HCT116 (cell line): ENCODE measurements at regions not wholly inside any gene's neighbourhood (a gene's known extent, or its start where the extent isn't known, plus 50 kb on each side); places are given as distances from the start of the nearest gene placed in this dataset.

Experiments used
- CEBPB ChIP-seq: IDR thresholded peaks from 2 replicates; pipeline ENCODE4 v1.6.1; 2012; ENCODE audit warnings: low read depth
- ELF1 ChIP-seq: IDR thresholded peaks from 2 replicates; pipeline ENCODE4 v1.6.1; 2012; ENCODE audit warnings: low read depth, borderline replicate concordance
- EZH2 ChIP-seq: fragments of 200-600 bp; sonication (generic); IDR thresholded peaks from 2 replicates; pipeline ENCODE4 v1.6.1; 2017; ENCODE audit warnings: antibody characterized with exemption, mixed run types
- EZH2phosphoT487 ChIP-seq: fragments of 200-600 bp; IDR thresholded peaks from 2 replicates; pipeline ENCODE4 v1.6.1; 2018; ENCODE audit warnings: antibody characterized with exemption, borderline replicate concordance
- FOSL1 ChIP-seq: IDR thresholded peaks from 2 replicates; pipeline ENCODE4 v1.6.1; 2012; ENCODE audit warnings: low read depth
- MAX ChIP-seq: IDR thresholded peaks from 2 replicates; pipeline ENCODE4 v1.6.1; 2012
- POLR2A ChIP-seq: IDR thresholded peaks from 2 replicates; pipeline ENCODE4 v1.7.0; 2011; ENCODE audit warnings: borderline replicate concordance; ENCODE audit not compliant: insufficient read depth, insufficient read length; ENCODE audit errors: extremely low read depth
- POLR2AphosphoS5 ChIP-seq: IDR thresholded peaks from 2 replicates; pipeline ENCODE4 v1.6.1; 2011; ENCODE audit warnings: mild to moderate bottlenecking, low read depth, low read length, moderate library complexity
- SP1 ChIP-seq: IDR thresholded peaks from 2 replicates; pipeline ENCODE4 v1.6.1; 2012; ENCODE audit warnings: low read depth
- YY1 ChIP-seq: IDR thresholded peaks from 2 replicates; pipeline ENCODE4 v1.6.1; 2011; ENCODE audit warnings: low read length, low read depth, moderate library complexity, mild to moderate bottlenecking; ENCODE audit not compliant: insufficient replicate concordance; ENCODE audit errors: extremely low read depth
- TF ChIP-seq, protein P1 (sequence below), 3 experiments: fragments of 200-600 bp in 1 of 3; sonication (generic) in 1 of 3; IDR thresholded peaks in 2 of 3; conservative IDR thresholded peaks in 1 of 3; 2 replicates each; pipeline ENCODE4 v1.5.1; 2012 to 2017; ENCODE audit warnings: low read depth in 2 of 3, low read length in 2 of 3, antibody characterized with exemption in 1 of 3, borderline replicate concordance in 1 of 3, control low read depth in 1 of 3, mild to moderate bottlenecking in 1 of 3, mixed read lengths in 1 of 3, mixed run types in 1 of 3, moderate library complexity in 1 of 3; ENCODE audit not compliant: insufficient read depth in 1 of 3

DNA sequence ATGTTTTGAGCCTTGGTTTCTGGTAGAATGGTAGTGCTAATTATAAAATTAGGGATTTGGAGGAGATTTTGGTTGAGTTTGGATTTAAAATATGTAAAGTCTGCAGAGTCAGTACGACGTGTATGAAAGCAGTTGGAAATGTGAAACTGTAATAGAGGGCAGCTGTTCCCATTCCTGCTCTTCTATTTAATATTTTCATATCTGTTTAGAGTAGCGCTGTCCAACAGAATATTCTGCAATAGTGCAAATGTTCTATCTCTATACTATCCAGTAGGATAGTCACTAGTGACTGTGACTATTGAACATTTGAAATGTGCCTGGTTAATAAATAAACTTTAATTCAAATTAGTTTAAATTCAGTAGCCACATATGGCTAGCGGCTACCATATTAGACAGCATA, 443.4 kb upstream of the SOX9 start:
- no peak for TF ChIP-seq CEBPB
- TF ChIP-seq, protein P1, sequence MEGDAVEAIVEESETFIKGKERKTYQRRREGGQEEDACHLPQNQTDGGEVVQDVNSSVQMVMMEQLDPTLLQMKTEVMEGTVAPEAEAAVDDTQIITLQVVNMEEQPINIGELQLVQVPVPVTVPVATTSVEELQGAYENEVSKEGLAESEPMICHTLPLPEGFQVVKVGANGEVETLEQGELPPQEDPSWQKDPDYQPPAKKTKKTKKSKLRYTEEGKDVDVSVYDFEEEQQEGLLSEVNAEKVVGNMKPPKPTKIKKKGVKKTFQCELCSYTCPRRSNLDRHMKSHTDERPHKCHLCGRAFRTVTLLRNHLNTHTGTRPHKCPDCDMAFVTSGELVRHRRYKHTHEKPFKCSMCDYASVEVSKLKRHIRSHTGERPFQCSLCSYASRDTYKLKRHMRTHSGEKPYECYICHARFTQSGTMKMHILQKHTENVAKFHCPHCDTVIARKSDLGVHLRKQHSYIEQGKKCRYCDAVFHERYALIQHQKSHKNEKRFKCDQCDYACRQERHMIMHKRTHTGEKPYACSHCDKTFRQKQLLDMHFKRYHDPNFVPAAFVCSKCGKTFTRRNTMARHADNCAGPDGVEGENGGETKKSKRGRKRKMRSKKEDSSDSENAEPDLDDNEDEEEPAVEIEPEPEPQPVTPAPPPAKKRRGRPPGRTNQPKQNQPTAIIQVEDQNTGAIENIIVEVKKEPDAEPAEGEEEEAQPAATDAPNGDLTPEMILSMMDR (IDR thresholded peaks at IDR 0.05 in 2 of 3, conservative IDR thresholded peaks at IDR 0.05 in 1 of 3; ENCODE audit: borderline replicate concordance in 1 of 3, insufficient read depth in 1 of 3, low read depth in 2 of 3, low read length in 2 of 3), result no peak
- TF ChIP-seq POLR2A, result no peak
- TF ChIP-seq SP1, result no peak
- no peak for TF ChIP-seq POLR2AphosphoS5
- no peak for TF ChIP-seq MAX
- no peak for TF ChIP-seq EZH2phosphoT487
- TF ChIP-seq EZH2, result no peak
- no peak for TF ChIP-seq ELF1
- no peak for TF ChIP-seq YY1
- TF ChIP-seq FOSL1, result no peak
